NOMO-1 (cell line): ENCODE measurements at regions not wholly inside any gene's neighbourhood (a gene's known extent, or its start where the extent isn't known, plus 50 kb on each side); places are given as distances from the start of the nearest gene placed in this dataset.

Source experiments
- DNase-seq, 2 experiments: peaks; one replicate each; lab custom pipeline; 2025; ENCODE audit not compliant: unreplicated experiment in 2 of 2; lab: John Stamatoyannopoulos, UW

DNA sequence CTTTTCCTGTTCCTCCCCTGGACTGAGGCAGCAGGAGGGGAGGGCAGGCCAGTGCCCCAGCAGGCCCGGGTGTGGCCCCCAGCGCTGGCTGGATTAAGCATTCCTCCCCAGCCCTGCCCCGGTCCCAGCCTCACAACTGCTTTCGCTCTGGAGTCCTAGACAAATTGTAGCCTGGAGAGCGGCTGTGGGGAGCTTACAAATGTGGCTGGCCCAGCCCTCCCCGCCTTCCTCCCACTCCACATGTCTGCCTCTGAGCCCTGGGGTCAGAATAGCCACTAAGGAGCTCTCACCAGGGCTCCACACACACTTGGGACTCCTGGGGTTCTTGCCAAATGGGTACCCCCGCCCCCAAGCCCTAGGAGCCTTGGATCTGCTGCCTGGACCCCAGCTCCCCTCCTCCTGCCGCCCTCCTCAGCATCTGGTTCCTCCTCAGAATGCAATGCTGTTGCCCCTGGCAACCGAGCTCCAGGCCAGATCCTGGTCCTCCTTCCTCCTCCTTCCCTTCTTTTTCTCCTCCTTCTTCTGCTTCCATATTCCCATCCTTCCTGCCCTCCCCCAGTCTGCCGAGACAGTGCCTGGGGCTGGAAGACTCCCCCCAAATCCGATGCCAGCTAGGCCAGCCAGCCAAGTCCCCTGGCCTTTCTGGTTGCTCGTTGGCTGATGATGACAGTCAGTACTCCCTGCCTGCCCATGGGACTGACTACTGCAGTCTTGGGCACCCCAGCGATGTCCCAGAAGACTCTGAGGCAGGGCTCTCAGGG is 91.1 kb downstream of the LINGO1 start:
- no peak for DNase-seq

DNA sequence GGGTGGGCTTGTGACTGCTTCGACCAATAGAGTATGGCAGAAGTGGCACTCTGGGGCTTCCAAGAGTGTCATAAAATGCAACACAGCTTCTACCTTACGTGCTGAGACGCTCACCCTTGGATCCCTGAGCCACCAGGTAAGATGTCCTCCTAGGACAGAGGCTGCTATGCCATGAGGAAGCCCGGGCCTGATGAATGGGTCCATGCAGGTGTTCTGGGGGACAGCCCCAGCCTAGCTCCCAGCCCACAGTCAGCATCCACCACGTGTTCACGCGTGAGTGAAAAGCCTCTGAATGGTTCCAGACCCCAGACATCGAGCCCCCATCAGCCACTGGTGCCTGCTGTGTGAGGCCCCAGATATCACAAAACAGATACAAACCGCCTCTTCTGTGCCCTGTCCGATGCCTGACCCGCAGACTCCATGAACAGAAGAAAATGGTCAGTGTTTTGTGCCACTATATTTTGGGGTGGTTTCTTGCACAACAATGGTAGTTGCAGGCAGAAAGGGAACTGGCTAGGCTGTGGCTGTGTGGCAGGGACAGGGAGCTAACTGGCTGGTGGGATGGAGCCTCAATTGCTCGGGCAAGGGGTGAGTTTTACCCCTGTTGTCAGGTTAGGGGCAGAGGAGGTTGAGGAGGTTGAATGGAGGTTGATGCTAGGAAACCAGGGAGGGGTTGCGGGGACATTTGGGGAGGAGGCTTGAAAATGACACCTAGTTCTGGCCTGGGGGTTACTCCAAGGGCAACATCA is 92.2 kb downstream of the LINGO1 start:
- DNase-seq, result no peak

DNA sequence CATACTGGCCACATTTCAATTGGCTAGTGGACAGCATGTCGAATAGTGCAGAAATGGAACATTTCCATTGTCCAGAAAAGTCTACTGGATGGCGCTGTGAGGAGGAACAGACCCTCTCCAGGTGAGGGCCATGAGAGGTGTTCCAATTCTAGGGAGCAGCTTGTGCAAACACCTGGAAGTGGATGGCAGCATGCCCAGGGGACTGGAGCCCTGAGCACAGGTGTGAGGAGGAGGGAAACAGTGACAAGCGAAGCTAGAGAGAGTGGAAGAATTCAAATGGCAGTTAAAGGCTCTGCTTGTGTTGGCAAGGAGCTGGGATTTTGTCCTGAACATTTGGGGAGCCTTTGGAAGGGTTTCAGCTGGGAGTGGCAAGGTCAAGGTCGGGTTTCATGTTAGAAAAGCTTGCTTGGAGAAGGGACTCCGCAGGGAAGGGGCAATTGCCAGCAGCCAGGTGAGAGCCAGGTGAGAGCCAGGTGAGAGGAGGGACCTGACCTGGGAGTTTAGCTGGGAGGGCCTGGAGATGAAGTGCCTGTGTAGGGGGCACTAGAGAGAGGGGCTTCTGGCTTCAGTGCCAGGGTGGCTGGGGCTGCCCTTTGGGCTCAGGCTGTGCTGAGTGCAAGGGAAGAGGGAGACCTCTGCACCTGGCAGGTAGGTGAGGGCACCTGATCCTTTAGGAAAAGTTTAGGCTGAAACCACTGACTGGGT is 93.8 kb downstream of the LINGO1 start:
- DNase-seq, result no peak

DNA sequence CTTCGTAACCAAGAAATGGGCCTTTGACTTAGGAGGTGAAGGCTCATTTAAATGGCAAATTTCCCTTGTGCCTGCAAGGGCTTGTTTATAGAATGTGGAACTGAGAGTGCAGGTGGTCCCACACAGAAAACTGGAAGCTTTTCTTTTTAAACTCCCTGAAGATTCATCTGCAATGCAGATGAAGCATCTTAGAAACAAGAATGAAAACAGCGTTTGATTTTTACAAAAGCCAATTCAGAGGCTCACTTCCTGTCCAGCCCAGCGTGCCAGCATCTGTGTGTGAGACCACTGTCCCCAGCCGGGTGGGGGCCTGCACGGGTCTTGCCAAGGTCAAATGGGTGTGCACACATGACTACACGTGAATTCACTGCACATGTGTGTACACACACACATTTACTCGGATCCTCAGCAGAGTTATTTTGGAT is 94.7 kb downstream of the LINGO1 start:
- no peak for DNase-seq

DNA sequence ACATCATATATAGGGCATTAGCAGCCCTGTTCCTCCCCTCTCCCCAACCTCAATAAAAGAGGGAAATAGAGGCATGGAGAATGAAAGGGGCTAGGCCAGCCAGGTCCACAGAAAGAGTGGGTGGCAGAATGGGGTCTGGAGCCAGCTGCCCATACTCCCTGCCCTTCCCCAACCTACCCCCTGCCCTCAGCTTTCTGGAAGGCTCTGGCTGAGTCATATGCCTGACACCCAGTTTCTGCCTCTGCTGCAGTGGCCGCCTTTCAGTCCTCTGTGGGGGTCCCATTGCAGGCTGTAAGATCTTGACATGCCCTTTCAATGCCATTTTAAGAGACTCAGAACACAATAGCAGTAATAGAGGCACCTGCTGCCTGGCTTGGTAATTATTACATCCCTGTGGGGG is 95.7 kb downstream of the LINGO1 start:
- DNase-seq, result no peak

DNA sequence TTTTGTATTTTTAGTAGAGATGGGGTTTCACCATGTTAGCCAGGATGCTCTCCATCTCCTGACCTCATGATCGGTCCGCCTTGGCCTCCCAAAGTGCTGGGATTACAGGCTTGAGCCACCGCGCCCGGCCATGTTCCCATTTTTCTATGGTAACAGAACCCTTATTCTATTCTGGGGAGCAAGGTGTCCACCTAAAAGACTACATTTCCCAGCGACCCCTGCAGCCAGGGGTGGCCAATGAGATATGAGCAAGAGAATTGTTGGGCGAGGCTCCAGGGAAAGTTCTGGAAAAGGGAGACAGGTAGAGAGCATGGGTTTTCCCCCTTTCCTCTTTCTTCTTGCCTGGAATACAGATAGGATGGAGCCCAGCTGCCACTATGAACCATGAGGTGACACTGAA is 96.9 kb downstream of the LINGO1 start:
- DNase-seq, result no peak
